ENCODE measurements at regions not wholly inside any gene's neighbourhood (a gene's known extent, or its start where the extent isn't known, plus 50 kb on each side); places are given as distances from the start of the nearest gene placed in this dataset.

GRCh38 chr18:67402543-67402942 lies 114.0 kb downstream of the DSEL start:
- TF ChIP-seq CTCF (IDR thresholded peaks at IDR 0.05) (no peak), EZH2 (IDR thresholded peaks at IDR 0.05) (no peak)
